ENCODE measurements at regions not wholly inside any gene's neighbourhood (a gene's known extent, or its start where the extent isn't known, plus 50 kb on each side); places are given as distances from the start of the nearest gene placed in this dataset.
A peak's percentile ranks its signal among the peaks of the same experiment; 100 is the strongest.

- no peaks in the 10 kb centered on the region for H3K9me3 Mint-ChIP-seq (ENCODE audit: low read depth)
- no peak for DNase-seq (ENCODE audit: low spot score)
- peak overlapping the region; percentile 57 for H3K4me3 Mint-ChIP-seq (ENCODE audit: unreplicated experiment)
- H3K27ac Mint-ChIP-seq (ENCODE audit: unreplicated experiment): peak overlapping the region; percentile 89
- no peaks in the 10 kb centered on the region for H3K27me3 Mint-ChIP-seq (ENCODE audit: low read depth)
- H3K36me3 Mint-ChIP-seq (ENCODE audit: low read depth): no peaks in the 10 kb centered on the region
- TF ChIP-seq CTCF (IDR thresholded peaks at IDR 0.05): no peak
- peaks cover 29% of the 10 kb centered on the region for H3K4me1 Mint-ChIP-seq (ENCODE audit: low read depth)
These were observed 521.2 kb downstream of the ZIC1 start for GRCh38 chr3:147930232-147930807.

GRCh38 chr3:147934451-147935180 is 525.5 kb downstream of the ZIC1 start:
- H3K27ac Mint-ChIP-seq (ENCODE audit: unreplicated experiment): no peak overlapping the region
- H3K9me3 Mint-ChIP-seq (ENCODE audit: low read depth): no peaks in the 10 kb centered on the region
- no peak for TF ChIP-seq CTCF (IDR thresholded peaks at IDR 0.05)
- DNase-seq (ENCODE audit: low spot score): no peak
- no peaks in the 10 kb centered on the region for H3K36me3 Mint-ChIP-seq (ENCODE audit: low read depth)
- no peaks in the 10 kb centered on the region for H3K27me3 Mint-ChIP-seq (ENCODE audit: low read depth)
- H3K4me1 Mint-ChIP-seq (ENCODE audit: low read depth): peaks cover 34% of the 10 kb centered on the region
- H3K4me3 Mint-ChIP-seq (ENCODE audit: unreplicated experiment): no peak overlapping the region

GRCh38 chr3:147937341-147937740 is 528.2 kb downstream of the ZIC1 start:
- no peaks in the 10 kb centered on the region for H3K9me3 Mint-ChIP-seq (ENCODE audit: low read depth)
- H3K27ac Mint-ChIP-seq (ENCODE audit: unreplicated experiment): no peak overlapping the region
- no peaks in the 10 kb centered on the region for H3K27me3 Mint-ChIP-seq (ENCODE audit: low read depth)
- peaks cover 37% of the 10 kb centered on the region for H3K4me1 Mint-ChIP-seq (ENCODE audit: low read depth)
- H3K36me3 Mint-ChIP-seq (ENCODE audit: low read depth): no peaks in the 10 kb centered on the region
- TF ChIP-seq CTCF (IDR thresholded peaks at IDR 0.05): no peak
- DNase-seq (ENCODE audit: low spot score): no peak
- H3K4me3 Mint-ChIP-seq (ENCODE audit: unreplicated experiment): no peak overlapping the region

GRCh38 chr3:147937891-147938290 is 528.7 kb downstream of the ZIC1 start:
- DNase-seq (ENCODE audit: low spot score): no peak
- Mint-ChIP-seq H3K36me3 (ENCODE audit: low read depth) (no peaks in the 10 kb centered on the region), H3K4me3 (ENCODE audit: unreplicated experiment) (no peak overlapping the region), H3K27ac (ENCODE audit: unreplicated experiment) (no peak overlapping the region), H3K27me3 (ENCODE audit: low read depth) (no peaks in the 10 kb centered on the region), H3K9me3 (ENCODE audit: low read depth) (no peaks in the 10 kb centered on the region), H3K4me1 (ENCODE audit: low read depth) (peaks cover 38% of the 10 kb centered on the region)
- no peak for TF ChIP-seq CTCF (IDR thresholded peaks at IDR 0.05)

GRCh38 chr3:147939425-147939824 is 530.3 kb downstream of the ZIC1 start:
- Mint-ChIP-seq H3K9me3 (ENCODE audit: low read depth) (no peaks in the 10 kb centered on the region), H3K36me3 (ENCODE audit: low read depth) (no peaks in the 10 kb centered on the region), H3K27me3 (ENCODE audit: low read depth) (no peaks in the 10 kb centered on the region), H3K4me3 (ENCODE audit: unreplicated experiment) (no peak overlapping the region), H3K27ac (ENCODE audit: unreplicated experiment) (no peak overlapping the region), H3K4me1 (ENCODE audit: low read depth) (peaks cover 47% of the 10 kb centered on the region)
- no peak for TF ChIP-seq CTCF (IDR thresholded peaks at IDR 0.05)
- DNase-seq (ENCODE audit: low spot score): no peak

Data from chondrocyte (in vitro differentiated cells).